Smooth muscle cell (in vitro differentiated cells): ENCODE measurements at regions not wholly inside any gene's neighbourhood (a gene's known extent, or its start where the extent isn't known, plus 50 kb on each side); places are given as distances from the start of the nearest gene placed in this dataset.

Source experiments
- DNase-seq: peaks from one replicate; lab custom pipeline; 2025; ENCODE audit not compliant: unreplicated experiment; lab: John Stamatoyannopoulos, UW
- H2AFZ ChIP-seq: fragments of 200-600 bp; sonication (generic); 2 replicates; pipeline ENCODE4 v1.6.0; 2016; ENCODE audit warnings: antibody characterized with exemption, low read depth, mild to moderate bottlenecking
- H3F3A ChIP-seq: fragments of 200-600 bp; sonication (generic); 2 replicates; pipeline ENCODE4 v1.6.0; 2017; ENCODE audit warnings: antibody characterized with exemption, low read depth
- H3K27ac ChIP-seq: fragments of 200-600 bp; sonication (generic); 2 replicates; pipeline ENCODE4 v1.5.1; 2016; ENCODE audit warnings: low read depth, mild to moderate bottlenecking
- H3K27me3 ChIP-seq: fragments of 200-600 bp; sonication (generic); 2 replicates; pipeline ENCODE4 v1.6.1; 2016; ENCODE audit warnings: low read depth, mild to moderate bottlenecking
- H3K36me3 ChIP-seq: fragments of 200-600 bp; sonication (generic); 2 replicates; pipeline ENCODE4 v1.5.1; 2016; ENCODE audit warnings: low read depth
- H3K4me1 ChIP-seq: fragments of 200-600 bp; sonication (generic); 2 replicates; pipeline ENCODE4 v1.5.1; 2016; ENCODE audit warnings: low read depth
- H3K4me2 ChIP-seq: fragments of 200-600 bp; sonication (generic); 2 replicates; pipeline ENCODE4 v1.6.0; 2016; ENCODE audit warnings: mild to moderate bottlenecking
- H3K4me3 ChIP-seq: fragments of 200-600 bp; sonication (generic); 2 replicates; pipeline ENCODE4 v1.5.1; 2016; ENCODE audit warnings: mild to moderate bottlenecking
- H3K79me2 ChIP-seq: fragments of 200-600 bp; sonication (generic); 2 replicates; pipeline ENCODE4 v1.6.0; 2016; ENCODE audit warnings: low read depth, mild to moderate bottlenecking
- H3K9ac ChIP-seq: fragments of 200-600 bp; sonication (generic); 2 replicates; pipeline ENCODE4 v1.6.0; 2016; ENCODE audit warnings: low read depth
- H3K9me3 ChIP-seq: fragments of 200-600 bp; sonication (generic); replicated peaks from 2 replicates; pipeline ENCODE4 v1.5.1; 2016; ENCODE audit warnings: low read depth
- H4K20me1 ChIP-seq: fragments of 200-600 bp; sonication (generic); 2 replicates; pipeline ENCODE4 v1.6.0; 2016; ENCODE audit warnings: low read depth
- WGBS: methylation state at CpG from one replicate; pipeline ENCODE4 v1.1.7; 2016; ENCODE audit warnings: low lambda C conversion rate; 5-methylcytosine and 5-hydroxymethylcytosine counted together
- TF ChIP-seq, protein P1 (sequence below): fragments of 200-600 bp; sonication (generic); IDR thresholded peaks from 2 replicates; pipeline ENCODE4 v1.5.1; 2017; ENCODE audit warnings: borderline replicate concordance, mild to moderate bottlenecking, antibody characterized with exemption; ENCODE audit not compliant: insufficient read depth, poor library complexity, severe bottlenecking

DNA sequence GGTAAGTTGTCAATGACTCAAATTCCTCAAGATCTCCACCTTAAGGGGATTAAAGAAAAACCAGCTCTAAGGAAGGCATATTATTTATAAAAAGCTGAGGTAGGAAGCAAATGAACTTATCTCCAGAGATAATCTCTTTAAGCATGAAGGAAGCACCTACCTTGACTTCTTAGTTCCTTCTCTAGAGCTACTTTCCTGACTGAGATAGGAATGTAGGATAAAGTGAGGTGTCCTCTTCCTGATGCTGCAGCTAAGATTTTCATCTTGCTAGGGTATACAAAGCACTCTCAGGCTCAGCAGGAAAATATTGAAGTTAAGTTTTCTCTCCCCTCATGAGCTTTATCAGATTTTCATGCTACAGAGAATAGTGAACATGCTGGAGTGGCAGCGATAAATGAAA is 163.0 kb upstream of the E2F7 start:
- no peak overlapping the region for H3K27ac ChIP-seq
- H3K4me3 ChIP-seq, result no peak overlapping the region
- TF ChIP-seq, protein P1, sequence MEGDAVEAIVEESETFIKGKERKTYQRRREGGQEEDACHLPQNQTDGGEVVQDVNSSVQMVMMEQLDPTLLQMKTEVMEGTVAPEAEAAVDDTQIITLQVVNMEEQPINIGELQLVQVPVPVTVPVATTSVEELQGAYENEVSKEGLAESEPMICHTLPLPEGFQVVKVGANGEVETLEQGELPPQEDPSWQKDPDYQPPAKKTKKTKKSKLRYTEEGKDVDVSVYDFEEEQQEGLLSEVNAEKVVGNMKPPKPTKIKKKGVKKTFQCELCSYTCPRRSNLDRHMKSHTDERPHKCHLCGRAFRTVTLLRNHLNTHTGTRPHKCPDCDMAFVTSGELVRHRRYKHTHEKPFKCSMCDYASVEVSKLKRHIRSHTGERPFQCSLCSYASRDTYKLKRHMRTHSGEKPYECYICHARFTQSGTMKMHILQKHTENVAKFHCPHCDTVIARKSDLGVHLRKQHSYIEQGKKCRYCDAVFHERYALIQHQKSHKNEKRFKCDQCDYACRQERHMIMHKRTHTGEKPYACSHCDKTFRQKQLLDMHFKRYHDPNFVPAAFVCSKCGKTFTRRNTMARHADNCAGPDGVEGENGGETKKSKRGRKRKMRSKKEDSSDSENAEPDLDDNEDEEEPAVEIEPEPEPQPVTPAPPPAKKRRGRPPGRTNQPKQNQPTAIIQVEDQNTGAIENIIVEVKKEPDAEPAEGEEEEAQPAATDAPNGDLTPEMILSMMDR, result no peak
- no peak overlapping the region for H3K9ac ChIP-seq
- DNase-seq, result no peak
- 92% methylated on average over 1 of the region's 1 CpG for WGBS
- no peak overlapping the region for H2AFZ ChIP-seq
- H3K4me1 ChIP-seq, result no peaks in the 10 kb centered on the region
- no peak overlapping the region for H3K4me2 ChIP-seq
- no peaks in the 10 kb centered on the region for H3K27me3 ChIP-seq
- H3K36me3 ChIP-seq, result no peaks in the 10 kb centered on the region
- H3F3A ChIP-seq, result no peaks in the 10 kb centered on the region
- H3K79me2 ChIP-seq, result no peaks in the 10 kb centered on the region
- no peaks in the 10 kb centered on the region for H3K9me3 ChIP-seq
- no peaks in the 10 kb centered on the region for H4K20me1 ChIP-seq

DNA sequence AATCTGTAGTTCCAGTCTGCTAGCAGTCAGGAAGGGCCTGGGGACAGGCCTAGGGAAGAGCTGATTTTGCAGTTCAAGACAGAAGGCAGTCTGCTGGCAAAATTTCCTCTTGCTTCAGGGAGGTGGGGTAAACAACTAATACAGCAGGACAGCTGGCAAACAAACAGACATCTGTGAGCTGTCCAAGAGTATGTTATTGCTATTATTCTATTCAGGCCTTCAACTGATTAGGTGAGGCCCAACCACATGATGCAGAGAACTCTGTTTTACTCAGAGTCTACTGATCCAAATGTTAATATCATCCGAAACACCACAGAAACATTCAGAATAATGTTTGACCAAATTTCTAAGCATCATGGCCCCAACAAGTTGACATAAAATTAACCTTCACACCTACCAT is 161.0 kb upstream of the E2F7 start:
- Histone ChIP-seq H3K4me3 (no peak overlapping the region), H3K9me3 (no peaks in the 10 kb centered on the region), H3K36me3 (no peaks in the 10 kb centered on the region), H3K9ac (no peak overlapping the region), H3K4me2 (no peak overlapping the region), H4K20me1 (no peaks in the 10 kb centered on the region), H3K27ac (no peak overlapping the region), H3K27me3 (no peaks in the 10 kb centered on the region), H3K79me2 (no peaks in the 10 kb centered on the region), H3F3A (no peaks in the 10 kb centered on the region), H2AFZ (no peak overlapping the region), H3K4me1 (no peaks in the 10 kb centered on the region)
- TF ChIP-seq, protein P1, result no peak
- DNase-seq, result no peak
- 95% methylated on average over 1 of the region's 1 CpG for WGBS

DNA sequence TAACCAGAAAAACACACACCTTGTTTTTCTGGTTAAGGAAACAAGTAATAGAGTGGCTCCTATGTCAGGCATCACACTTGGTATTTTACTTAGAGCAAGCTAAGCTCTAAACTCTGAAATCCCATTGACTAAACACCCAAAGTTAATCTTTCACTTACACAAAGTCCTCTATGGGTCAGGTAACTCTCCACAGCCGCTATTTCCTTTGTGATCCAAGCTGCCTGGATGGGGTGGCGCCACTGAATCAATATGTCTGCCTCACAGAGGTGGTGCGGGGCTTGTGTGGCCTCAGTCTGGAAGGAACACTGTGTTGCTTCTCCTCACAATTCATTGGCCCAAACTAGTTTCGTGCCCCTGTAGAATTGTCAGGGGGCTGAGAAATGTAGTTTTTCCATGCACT is 160.0 kb upstream of the E2F7 start:
- Histone ChIP-seq H3K4me3 (no peak overlapping the region), H3K79me2 (no peaks in the 10 kb centered on the region), H3K27me3 (no peaks in the 10 kb centered on the region), H3F3A (no peaks in the 10 kb centered on the region), H4K20me1 (no peaks in the 10 kb centered on the region), H3K36me3 (no peaks in the 10 kb centered on the region), H3K9me3 (no peaks in the 10 kb centered on the region), H2AFZ (no peak overlapping the region), H3K9ac (no peak overlapping the region), H3K27ac (no peak overlapping the region), H3K4me2 (no peak overlapping the region), H3K4me1 (no peaks in the 10 kb centered on the region)
- TF ChIP-seq, protein P1, result no peak
- 96% methylated on average over 4 of the region's 4 CpGs for WGBS
- DNase-seq, result no peak

DNA sequence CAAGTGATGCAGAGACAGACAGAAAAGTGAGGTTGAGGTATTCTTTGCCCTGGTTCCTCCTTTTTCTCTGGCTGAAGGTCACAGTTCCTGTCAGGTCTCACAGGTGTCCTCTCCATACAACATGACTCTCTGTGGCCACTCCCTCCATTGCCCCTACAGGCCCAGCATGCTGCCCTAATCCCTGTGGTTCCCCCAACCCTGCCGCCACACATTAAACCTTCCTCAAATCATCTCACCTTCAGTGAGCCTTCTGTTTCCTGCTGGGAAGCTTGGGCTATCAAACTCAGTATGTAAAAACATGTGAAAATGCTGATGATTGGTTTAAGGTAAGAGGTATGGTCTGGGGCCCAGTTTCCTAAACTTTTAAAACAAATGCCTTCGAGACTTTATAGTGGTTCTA is 159.0 kb upstream of the E2F7 start:
- no peaks in the 10 kb centered on the region for H4K20me1 ChIP-seq
- 86% methylated on average over 2 of the region's 2 CpGs for WGBS
- TF ChIP-seq, protein P1, result no peak

More for the DNA sequence above, 159.0 kb upstream of the E2F7 start:
- no peaks in the 10 kb centered on the region for H3K27me3 ChIP-seq
- no peak overlapping the region for H3K9ac ChIP-seq
- no peak for DNase-seq
- no peaks in the 10 kb centered on the region for H3F3A ChIP-seq
- H3K27ac ChIP-seq, result no peak overlapping the region
- H3K4me1 ChIP-seq, result no peaks in the 10 kb centered on the region
- H3K9me3 ChIP-seq, result no peaks in the 10 kb centered on the region
- H3K4me3 ChIP-seq, result no peak overlapping the region
- H3K36me3 ChIP-seq, result no peaks in the 10 kb centered on the region
- no peaks in the 10 kb centered on the region for H3K79me2 ChIP-seq
- H3K4me2 ChIP-seq, result no peak overlapping the region
- H2AFZ ChIP-seq, result no peak overlapping the region
